GM21717 (cell line): ENCODE measurements at regions not wholly inside any gene's neighbourhood (a gene's known extent, or its start where the extent isn't known, plus 50 kb on each side); places are given as distances from the start of the nearest gene placed in this dataset.

ENCODE experiments used
- ATAC-seq: cut with Tn5 transposase; IDR thresholded peaks from one replicate; pipeline ENCODE4 v1.9.1; 2021; ENCODE audit warnings: mild to moderate bottlenecking, moderate library complexity; ENCODE audit not compliant: unreplicated experiment

GRCh38 chr20:6831461-6831860 lies 64.0 kb downstream of the BMP2 start:
- no peak for ATAC-seq

GRCh38 chr20:6832811-6833210 lies 65.3 kb downstream of the BMP2 start:
- ATAC-seq = no peak

- no peak for ATAC-seq
Measured at GRCh38 chr20:6835609-6836008, 68.1 kb downstream of the BMP2 start.

- no peak for ATAC-seq
Measured at GRCh38 chr20:6836821-6837374, 69.4 kb downstream of the BMP2 start.

- ATAC-seq = no peak
Measured at GRCh38 chr20:6837730-6838129, 70.2 kb downstream of the BMP2 start.

GRCh38 chr20:6838181-6838826 lies 70.8 kb downstream of the BMP2 start:
- no peak for ATAC-seq

GRCh38 chr20:6841128-6841527 lies 73.6 kb downstream of the BMP2 start:
- ATAC-seq = no peak

GRCh38 chr20:6845141-6845540 lies 77.7 kb downstream of the BMP2 start:
- ATAC-seq = no peak

GRCh38 chr20:6848041-6848440 lies 80.6 kb downstream of the BMP2 start:
- ATAC-seq = no peak

- no peak for ATAC-seq
Measured at GRCh38 chr20:6848992-6849391, 81.5 kb downstream of the BMP2 start.

- ATAC-seq = no peak
Measured at GRCh38 chr20:6851136-6851535, 83.7 kb downstream of the BMP2 start.

- no peak for ATAC-seq
Measured at GRCh38 chr20:6852478-6852877, 85.0 kb downstream of the BMP2 start.

GRCh38 chr20:6855104-6855503 lies 87.6 kb downstream of the BMP2 start:
- no peak for ATAC-seq

- no peak for ATAC-seq
Measured at GRCh38 chr20:6855796-6856195, 88.3 kb downstream of the BMP2 start.

- ATAC-seq = no peak
Measured at GRCh38 chr20:6857927-6858326, 90.4 kb downstream of the BMP2 start.

- no peak for ATAC-seq
Measured at GRCh38 chr20:6863355-6863754, 95.9 kb downstream of the BMP2 start.

GRCh38 chr20:6863798-6864201 lies 96.3 kb downstream of the BMP2 start:
- ATAC-seq = no peak

GRCh38 chr20:6864740-6865139 lies 97.3 kb downstream of the BMP2 start:
- ATAC-seq = no peak

GRCh38 chr20:6866741-6867140 lies 99.3 kb downstream of the BMP2 start:
- no peak for ATAC-seq

- no peak for ATAC-seq
Measured at GRCh38 chr20:6868861-6869260, 101.4 kb downstream of the BMP2 start.

- ATAC-seq = no peak
Measured at GRCh38 chr20:6870559-6870958, 103.1 kb downstream of the BMP2 start.

GRCh38 chr20:6877633-6878032 lies 110.1 kb downstream of the BMP2 start:
- no peak for ATAC-seq
